Effector memory CD4-positive, alpha-beta T cell (primary cell): ENCODE measurements at regions not wholly inside any gene's neighbourhood (a gene's known extent, or its start where the extent isn't known, plus 50 kb on each side); places are given as distances from the start of the nearest gene placed in this dataset.
"Not testable (repeated sequence)": the region's sequence is repeated elsewhere in the genome, so short reads cannot be mapped to it uniquely, and the experiment has no call there.

Experiments
- DNase-seq, 3 donors: peaks; one replicate each; pipeline ENCODE4 v3.0.0-alpha.2; 2020
- H3K27ac ChIP-seq: 2 replicates; pipeline ENCODE4 v1.7.0; 2013; ENCODE audit warnings: mild to moderate bottlenecking, low read length, moderate library complexity; ENCODE audit not compliant: insufficient read depth, poor library complexity, severe bottlenecking
- H3K27me3 ChIP-seq: replicated peaks from 2 replicates; pipeline ENCODE4 v1.7.0; 2013; ENCODE audit warnings: mild to moderate bottlenecking, low read length; ENCODE audit not compliant: insufficient read depth, control insufficient read depth, poor library complexity, severe bottlenecking
- H3K36me3 ChIP-seq: 2 replicates; pipeline ENCODE4 v1.7.0; 2013; ENCODE audit warnings: mild to moderate bottlenecking, low read length, moderate library complexity; ENCODE audit not compliant: control insufficient read depth, insufficient read depth
- H3K4me1 ChIP-seq: 2 replicates; pipeline ENCODE4 v1.7.0; 2013; ENCODE audit warnings: low read length, mild to moderate bottlenecking; ENCODE audit not compliant: control insufficient read depth, insufficient read depth, poor library complexity, severe bottlenecking
- H3K4me3 ChIP-seq: 2 replicates; pipeline ENCODE4 v1.7.0; 2013; ENCODE audit warnings: low read length, low read depth, mild to moderate bottlenecking; ENCODE audit not compliant: insufficient read depth, poor library complexity, severe bottlenecking
- H3K9me3 ChIP-seq: 2 replicates; pipeline ENCODE4 v1.7.0; 2013; ENCODE audit warnings: mild to moderate bottlenecking, low read length, moderate library complexity; ENCODE audit not compliant: control insufficient read depth

GRCh38 chr9:31759703-31760102 lies 624.7 kb upstream of the ACO1 start:
- Histone ChIP-seq H3K27ac (no peak overlapping the region), H3K27me3 (no peaks in the 10 kb centered on the region), H3K4me1 (no peaks in the 10 kb centered on the region), H3K36me3 (no peaks in the 10 kb centered on the region), H3K9me3 (no peaks in the 10 kb centered on the region), H3K4me3 (no peak overlapping the region)
- no peak for DNase-seq

GRCh38 chr9:31774021-31774420 lies 610.4 kb upstream of the ACO1 start:
- H3K4me3 ChIP-seq, H3K36me3 ChIP-seq, H3K4me1 ChIP-seq, H3K9me3 ChIP-seq, H3K27ac ChIP-seq, H3K27me3 ChIP-seq, DNase-seq: not testable (repeated sequence)

GRCh38 chr9:31774571-31774970 lies 609.9 kb upstream of the ACO1 start:
- no peaks in the 10 kb centered on the region for H3K9me3 ChIP-seq
- H3K4me1 ChIP-seq = no peaks in the 10 kb centered on the region
- no peak for DNase-seq
- H3K27ac ChIP-seq = no peak overlapping the region
- H3K4me3 ChIP-seq = no peak overlapping the region
- H3K27me3 ChIP-seq = no peaks in the 10 kb centered on the region
- H3K36me3 ChIP-seq = no peaks in the 10 kb centered on the region

DNA sequence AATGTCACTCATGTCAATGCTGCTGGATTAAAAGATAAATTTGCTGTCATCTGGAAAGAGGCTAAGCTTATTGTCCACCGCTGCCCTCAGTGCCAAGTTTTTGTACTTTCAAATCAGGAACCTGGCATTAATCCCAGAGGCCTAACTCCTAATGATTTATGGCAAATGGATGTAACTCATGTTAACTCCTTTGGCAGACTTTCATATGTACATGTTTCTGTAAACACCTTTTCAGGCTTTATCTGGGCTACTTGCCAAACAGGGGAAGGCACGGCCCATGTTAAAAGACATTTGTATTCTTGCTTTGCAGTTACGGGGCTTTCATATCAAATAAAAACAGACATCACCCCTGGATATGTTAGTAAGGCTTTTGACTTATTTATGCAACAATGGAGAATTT lies 608.0 kb upstream of the ACO1 start:
- Histone ChIP-seq H3K4me1 (no peaks in the 10 kb centered on the region), H3K27me3 (no peaks in the 10 kb centered on the region), H3K9me3 (peaks cover 3% of the 10 kb centered on the region), H3K27ac (no peak overlapping the region), H3K4me3 (no peak overlapping the region), H3K36me3 (no peaks in the 10 kb centered on the region)
- no peak for DNase-seq

GRCh38 chr9:31783491-31783890 lies 601.0 kb upstream of the ACO1 start:
- Histone ChIP-seq H3K4me3 (no peak overlapping the region), H3K9me3 (peaks cover 3% of the 10 kb centered on the region)
- DNase-seq = no peak

DNA sequence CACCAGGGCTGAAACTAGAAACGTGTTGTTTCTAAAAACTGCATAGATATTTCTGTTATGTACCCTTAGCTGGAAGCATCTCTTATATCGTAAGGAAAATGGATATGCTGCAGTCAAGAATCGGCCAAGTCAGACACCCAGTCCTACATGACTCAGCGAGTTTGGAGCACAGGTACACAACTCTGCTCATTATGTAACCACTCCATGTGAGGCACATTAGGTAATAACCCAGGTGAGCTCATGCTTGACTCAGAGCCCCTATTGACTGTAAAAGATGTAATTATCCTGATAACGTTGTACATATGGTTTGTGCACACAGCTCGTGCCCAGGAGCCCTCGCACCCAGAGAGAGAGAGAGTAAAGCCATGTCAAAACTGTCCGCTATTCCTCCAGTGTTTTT lies 593.7 kb upstream of the ACO1 start:
- H3K4me3 ChIP-seq = no peak overlapping the region
- no peaks in the 10 kb centered on the region for H3K36me3 ChIP-seq
- no peak overlapping the region for H3K27ac ChIP-seq
- no peaks in the 10 kb centered on the region for H3K27me3 ChIP-seq
- no peaks in the 10 kb centered on the region for H3K4me1 ChIP-seq
- no peak for DNase-seq
- no peaks in the 10 kb centered on the region for H3K9me3 ChIP-seq

More at GRCh38 chr9:31783491-31783890, 601.0 kb upstream of the ACO1 start:
- Histone ChIP-seq H3K27ac (no peak overlapping the region), H3K36me3 (no peaks in the 10 kb centered on the region), H3K4me1 (no peaks in the 10 kb centered on the region), H3K27me3 (no peaks in the 10 kb centered on the region)

- no peak for DNase-seq
Observed at GRCh38 chr9:31799953-31800609, 584.4 kb upstream of the ACO1 start.

GRCh38 chr9:31807574-31808256 lies 576.7 kb upstream of the ACO1 start:
- Histone ChIP-seq H3K4me3 (no peak overlapping the region), H3K9me3 (no peaks in the 10 kb centered on the region), H3K27me3 (no peaks in the 10 kb centered on the region), H3K4me1 (no peaks in the 10 kb centered on the region), H3K36me3 (no peaks in the 10 kb centered on the region), H3K27ac (no peak overlapping the region)
- DNase-seq = no peak

More at GRCh38 chr9:31799953-31800609, 584.4 kb upstream of the ACO1 start:
- Histone ChIP-seq H3K9me3 (no peaks in the 10 kb centered on the region), H3K27ac (no peak overlapping the region), H3K4me3 (no peak overlapping the region), H3K4me1 (no peaks in the 10 kb centered on the region), H3K36me3 (no peaks in the 10 kb centered on the region), H3K27me3 (no peaks in the 10 kb centered on the region)

DNA sequence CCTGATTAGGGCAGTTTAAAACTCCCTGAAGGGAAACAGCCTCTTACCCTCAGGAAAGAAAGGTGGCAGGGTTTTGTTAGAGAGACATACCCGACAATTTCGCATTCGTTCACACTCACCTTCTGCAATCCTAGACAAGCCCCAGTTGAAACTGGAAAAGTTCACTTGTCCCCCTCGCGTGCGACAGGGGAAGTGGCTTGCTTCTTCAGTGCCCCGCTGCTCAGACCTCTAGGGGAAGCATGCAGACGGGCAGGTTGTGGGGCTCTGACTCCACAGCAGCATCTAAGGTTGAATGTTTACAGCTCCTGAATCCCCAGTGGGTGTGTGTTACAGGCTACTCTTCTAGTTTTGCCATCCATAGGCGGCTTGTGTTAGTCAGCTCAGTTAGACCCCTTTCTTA lies 575.7 kb upstream of the ACO1 start:
- Histone ChIP-seq H3K4me3 (no peak overlapping the region), H3K36me3 (no peaks in the 10 kb centered on the region), H3K4me1 (no peaks in the 10 kb centered on the region), H3K9me3 (no peaks in the 10 kb centered on the region), H3K27me3 (no peaks in the 10 kb centered on the region), H3K27ac (no peak overlapping the region)
- DNase-seq = no peak

DNA sequence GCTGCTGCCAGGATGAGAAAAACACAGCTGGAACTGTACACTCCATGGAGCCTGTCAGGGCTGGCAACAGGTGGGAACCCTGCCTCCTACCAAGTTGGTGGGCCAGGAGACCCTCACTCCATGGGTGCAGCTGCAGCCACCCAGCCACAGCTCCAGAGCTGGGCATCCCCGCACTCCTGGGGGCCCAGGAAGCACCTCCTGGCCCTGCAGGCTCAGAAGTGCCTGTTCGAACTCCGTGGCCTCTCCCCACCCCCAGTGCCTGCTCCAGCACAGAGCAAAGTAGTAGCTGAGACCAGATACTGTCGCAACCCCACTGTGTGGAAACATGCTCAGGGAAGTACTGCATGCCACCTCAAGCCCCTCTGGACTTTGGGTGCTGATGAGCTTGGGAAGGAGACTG lies 564.0 kb upstream of the ACO1 start:
- H3K4me1 ChIP-seq = no peaks in the 10 kb centered on the region
- no peaks in the 10 kb centered on the region for H3K9me3 ChIP-seq
- no peak overlapping the region for H3K4me3 ChIP-seq
- no peaks in the 10 kb centered on the region for H3K27me3 ChIP-seq
- no peak for DNase-seq
- H3K27ac ChIP-seq = no peak overlapping the region
- no peaks in the 10 kb centered on the region for H3K36me3 ChIP-seq
